HepG2 (cell line): ENCODE measurements at regions not wholly inside any gene's neighbourhood (a gene's known extent, or its start where the extent isn't known, plus 50 kb on each side); places are given as distances from the start of the nearest gene placed in this dataset.

Experiments
- ATAC-seq: fragments of 200-7000 bp; cut with Tn5 transposase; 3 replicates; pipeline ENCODE4 v1.9.1; 2020; ENCODE audit warnings: mild to moderate bottlenecking, moderate library complexity
- BruUV-seq: library from RNA; stranded (reverse); fragments of 400-500 nt; replicated peaks from 2 replicates; lab custom pipeline; 2021; lab: Mats Ljungman, UMichigan
- CTCF ChIA-PET: fragments of 300-600 bp; formaldehyde crosslinking; extraction: SDS; loops from one replicate; lab custom pipeline; 2021; ENCODE audit warnings: low total read pairs, inconsistent platforms, low intra/inter-chr PET ratio; lab: Yijun Ruan, JAX
- POLR2A ChIA-PET: fragments of 350-600 bp; sonication (Branson Sonifier 250); formaldehyde crosslinking; loops from one replicate; lab custom pipeline; 2020; ENCODE audit warnings: antibody characterized with exemption, inconsistent platforms; lab: Yijun Ruan, JAX
- DNase-seq: peaks from one replicate; pipeline ENCODE4 v3.0.0-alpha.2; 2015; ENCODE audit warnings: low spot score
- FAIRE-seq: peaks from 3 replicates; lab custom pipeline; 2011; peaks lifted over from hg19 to GRCh38; lab: Jason Lieb, UNC
- H2AFZ ChIP-seq: one replicate; pipeline ENCODE4 v1.6.1; 2011; ENCODE audit warnings: low read length, inconsistent platforms
- H3K27ac ChIP-seq: fragments of 300-600 bp; 3 replicates; pipeline ENCODE4 v1.8.0; 2011; ENCODE audit warnings: mixed run types, mild to moderate bottlenecking, mixed read lengths, low read length, inconsistent platforms; ENCODE audit not compliant: insufficient read depth; ENCODE audit errors: extremely low read length
- H3K27me3 ChIP-seq, 2 experiments: fragments of 200-600 bp in 1 of 2; 2 replicates in 1 of 2; 3 replicates in 1 of 2; pipeline versions ENCODE4 v1.6.0 to v1.8.0; 2011; ENCODE audit warnings: low read length in 2 of 2, mild to moderate bottlenecking in 2 of 2, moderate library complexity in 2 of 2, inconsistent platforms in 1 of 2; ENCODE audit not compliant: insufficient read depth in 2 of 2, control insufficient read depth in 1 of 2
- H3K36me3 ChIP-seq, 2 experiments: fragments of 200-600 bp in 1 of 2; replicated peaks in 1 of 2; 2 replicates in 1 of 2; 3 replicates in 1 of 2; pipeline versions ENCODE4 v1.5.1 to v1.8.0; 2011; ENCODE audit warnings: low read length in 2 of 2, inconsistent platforms in 1 of 2; ENCODE audit not compliant: insufficient read depth in 2 of 2, control insufficient read depth in 1 of 2
- H3K4me1 ChIP-seq: 2 replicates; pipeline ENCODE4 v1.5.1; 2012; ENCODE audit warnings: low read length, inconsistent platforms; ENCODE audit not compliant: insufficient read depth
- H3K4me2 ChIP-seq: 2 replicates; pipeline ENCODE4 v1.6.0; 2011; ENCODE audit warnings: low read depth, low read length, inconsistent platforms
- H3K4me3 ChIP-seq, 3 experiments: fragments of 200-600 bp in 1 of 3; sonication (generic), shearing (Covaris generic) in 1 of 3; replicated peaks in 1 of 3; 2 replicates each; pipeline ENCODE4 v1.5.1; 2011 to 2016; ENCODE audit warnings: low read length in 3 of 3, inconsistent platforms in 2 of 3, low read depth in 2 of 3, mild to moderate bottlenecking in 2 of 3, control low read depth in 1 of 3, mixed read lengths in 1 of 3; ENCODE audit not compliant: insufficient read depth in 1 of 3
- H3K79me2 ChIP-seq: one replicate; pipeline ENCODE4 v1.6.1; 2011; ENCODE audit warnings: low read length, inconsistent platforms; ENCODE audit not compliant: insufficient read depth
- H3K9ac ChIP-seq: 2 replicates; pipeline ENCODE4 v1.6.0; 2011; ENCODE audit warnings: mild to moderate bottlenecking, low read depth, low read length, inconsistent platforms; ENCODE audit not compliant: insufficient read depth
- H3K9me3 ChIP-seq: 2 replicates; pipeline ENCODE4 v1.5.1; 2012; ENCODE audit warnings: mild to moderate bottlenecking, low read length
- H4K20me1 ChIP-seq: 2 replicates; pipeline ENCODE4 v1.6.0; 2011; ENCODE audit warnings: inconsistent platforms, mild to moderate bottlenecking, low read length, moderate library complexity; ENCODE audit not compliant: insufficient read depth
- DR1 ChIP-seq: sonication (generic); formaldehyde crosslinking; IDR thresholded peaks from 2 replicates; pipeline ENCODE4 v1.8.0; 2021; ENCODE audit warnings: mild to moderate bottlenecking, missing genetic modification reagents, inconsistent platforms
- FOXO1 ChIP-seq: sonication (generic); formaldehyde crosslinking; IDR thresholded peaks from 2 replicates; pipeline ENCODE4 v1.4.0; 2020; ENCODE audit warnings: missing genetic modification reagents
- IRX3 ChIP-seq: sonication (generic); formaldehyde crosslinking; IDR thresholded peaks from 2 replicates; pipeline ENCODE4 v1.8.1; 2023; ENCODE audit warnings: mild to moderate bottlenecking, low read depth, missing genetic modification reagents, borderline replicate concordance
- KAT2B ChIP-seq: fragments of 150-350 bp; IDR thresholded peaks from 2 replicates; pipeline ENCODE4 v1.6.1; 2014; ENCODE audit warnings: low read depth, low read length, borderline replicate concordance
- KDM2A ChIP-seq: sonication (generic); formaldehyde crosslinking; IDR thresholded peaks from 2 replicates; pipeline ENCODE4 v1.4.0; 2020; ENCODE audit warnings: low read depth, missing genetic modification reagents, borderline replicate concordance
- RFX5 ChIP-seq: IDR thresholded peaks from 2 replicates; pipeline ENCODE4 v1.6.1; 2011; ENCODE audit warnings: low read depth, low read length, improper control_type of control experiment
- SP1 ChIP-seq, 2 experiments: fragments of 450-650 bp in 1 of 2; sonication (generic) in 1 of 2; formaldehyde crosslinking in 1 of 2; IDR thresholded peaks; 2 replicates each; pipeline versions ENCODE4 v1.4.0 to v1.6.1; 2016 to 2020; ENCODE audit warnings: missing genetic modification reagents in 1 of 2
- SUZ12 ChIP-seq: fragments of 150-350 bp; IDR thresholded peaks from 2 replicates; pipeline ENCODE4 v1.6.1; 2014; ENCODE audit warnings: low read depth, low read length
- TBX3 ChIP-seq: fragments of 450-650 bp; IDR thresholded peaks from 2 replicates; pipeline ENCODE4 v1.6.1; 2017; ENCODE audit warnings: antibody characterized with exemption, mild to moderate bottlenecking, inconsistent platforms, borderline replicate concordance
- ZNF367 ChIP-seq: sonication (generic); formaldehyde crosslinking; IDR thresholded peaks from 2 replicates; pipeline ENCODE4 v1.4.0; 2020; ENCODE audit warnings: missing genetic modification reagents, borderline replicate concordance
- ZNF496 ChIP-seq: sonication (generic); formaldehyde crosslinking; IDR thresholded peaks from 2 replicates; pipeline ENCODE4 v1.8.1; 2023; ENCODE audit warnings: mild to moderate bottlenecking, moderate library complexity, missing genetic modification reagents; ENCODE audit not compliant: insufficient replicate concordance
- ZNF879 ChIP-seq: sonication (generic); formaldehyde crosslinking; IDR thresholded peaks from 2 replicates; pipeline ENCODE4 v1.8.1; 2023; ENCODE audit warnings: missing genetic modification reagents
- WGBS: methylation state at CpG from one replicate; pipeline ENCODE4 v1.1.6; 2017; ENCODE audit warnings: low lambda C conversion rate; 5-methylcytosine and 5-hydroxymethylcytosine counted together
- in situ Hi-C: cut with HindIII; loops from 2 replicates; pipeline ENCODE4 v1.10.0; 2017; ENCODE audit warnings: low pct_unique_long_range_greater_than_20kb; ENCODE audit not compliant: extremely low pct_ligation_motif_present
- intact Hi-C: fragments of 100-400 bp; cut with micrococcal nuclease; formaldehyde crosslinking; loops from one replicate; pipeline ENCODE4 v1.10.0; 2022; ENCODE audit not compliant: unreplicated experiment
- TF ChIP-seq, protein P1 (sequence below): sonication (generic); formaldehyde crosslinking; IDR thresholded peaks from 2 replicates; pipeline ENCODE4 v1.4.0; 2020; ENCODE audit warnings: mild to moderate bottlenecking, missing genetic modification reagents
- TF ChIP-seq, protein P2 (sequence below): sonication (generic); formaldehyde crosslinking; IDR thresholded peaks from 2 replicates; pipeline ENCODE4 v1.4.0; 2020; ENCODE audit warnings: missing genetic modification reagents
- TF ChIP-seq, protein P3 (sequence below): sonication (generic); formaldehyde crosslinking; IDR thresholded peaks from 2 replicates; pipeline ENCODE4 v1.8.0; 2022; ENCODE audit warnings: mild to moderate bottlenecking, missing genetic modification reagents

DNA sequence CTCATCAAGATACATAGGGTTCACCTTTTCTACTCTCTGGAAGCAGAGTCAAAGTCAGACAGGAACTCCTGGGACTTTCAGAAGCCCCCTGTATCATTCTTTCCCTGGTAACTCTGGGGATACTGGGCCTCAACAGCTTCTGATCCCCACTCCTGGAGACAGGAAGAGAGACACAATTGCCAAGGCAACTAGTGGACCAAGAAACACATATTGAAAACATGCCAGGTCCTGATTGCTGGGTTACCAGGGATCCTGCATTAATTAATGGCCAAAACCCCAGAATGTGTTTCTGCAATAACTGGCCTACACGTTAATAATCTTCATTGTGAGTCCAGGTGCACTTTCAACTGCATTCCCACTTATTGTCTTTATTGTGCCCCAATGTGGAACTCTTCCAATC lies 260.8 kb upstream of the POU2AF2 start (continued):
- TF ChIP-seq, protein P1, sequence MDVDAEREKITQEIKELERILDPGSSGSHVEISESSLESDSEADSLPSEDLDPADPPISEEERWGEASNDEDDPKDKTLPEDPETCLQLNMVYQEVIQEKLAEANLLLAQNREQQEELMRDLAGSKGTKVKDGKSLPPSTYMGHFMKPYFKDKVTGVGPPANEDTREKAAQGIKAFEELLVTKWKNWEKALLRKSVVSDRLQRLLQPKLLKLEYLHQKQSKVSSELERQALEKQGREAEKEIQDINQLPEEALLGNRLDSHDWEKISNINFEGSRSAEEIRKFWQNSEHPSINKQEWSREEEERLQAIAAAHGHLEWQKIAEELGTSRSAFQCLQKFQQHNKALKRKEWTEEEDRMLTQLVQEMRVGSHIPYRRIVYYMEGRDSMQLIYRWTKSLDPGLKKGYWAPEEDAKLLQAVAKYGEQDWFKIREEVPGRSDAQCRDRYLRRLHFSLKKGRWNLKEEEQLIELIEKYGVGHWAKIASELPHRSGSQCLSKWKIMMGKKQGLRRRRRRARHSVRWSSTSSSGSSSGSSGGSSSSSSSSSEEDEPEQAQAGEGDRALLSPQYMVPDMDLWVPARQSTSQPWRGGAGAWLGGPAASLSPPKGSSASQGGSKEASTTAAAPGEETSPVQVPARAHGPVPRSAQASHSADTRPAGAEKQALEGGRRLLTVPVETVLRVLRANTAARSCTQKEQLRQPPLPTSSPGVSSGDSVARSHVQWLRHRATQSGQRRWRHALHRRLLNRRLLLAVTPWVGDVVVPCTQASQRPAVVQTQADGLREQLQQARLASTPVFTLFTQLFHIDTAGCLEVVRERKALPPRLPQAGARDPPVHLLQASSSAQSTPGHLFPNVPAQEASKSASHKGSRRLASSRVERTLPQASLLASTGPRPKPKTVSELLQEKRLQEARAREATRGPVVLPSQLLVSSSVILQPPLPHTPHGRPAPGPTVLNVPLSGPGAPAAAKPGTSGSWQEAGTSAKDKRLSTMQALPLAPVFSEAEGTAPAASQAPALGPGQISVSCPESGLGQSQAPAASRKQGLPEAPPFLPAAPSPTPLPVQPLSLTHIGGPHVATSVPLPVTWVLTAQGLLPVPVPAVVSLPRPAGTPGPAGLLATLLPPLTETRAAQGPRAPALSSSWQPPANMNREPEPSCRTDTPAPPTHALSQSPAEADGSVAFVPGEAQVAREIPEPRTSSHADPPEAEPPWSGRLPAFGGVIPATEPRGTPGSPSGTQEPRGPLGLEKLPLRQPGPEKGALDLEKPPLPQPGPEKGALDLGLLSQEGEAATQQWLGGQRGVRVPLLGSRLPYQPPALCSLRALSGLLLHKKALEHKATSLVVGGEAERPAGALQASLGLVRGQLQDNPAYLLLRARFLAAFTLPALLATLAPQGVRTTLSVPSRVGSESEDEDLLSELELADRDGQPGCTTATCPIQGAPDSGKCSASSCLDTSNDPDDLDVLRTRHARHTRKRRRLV (CRISPR knock-in tag) = no peak

DNA sequence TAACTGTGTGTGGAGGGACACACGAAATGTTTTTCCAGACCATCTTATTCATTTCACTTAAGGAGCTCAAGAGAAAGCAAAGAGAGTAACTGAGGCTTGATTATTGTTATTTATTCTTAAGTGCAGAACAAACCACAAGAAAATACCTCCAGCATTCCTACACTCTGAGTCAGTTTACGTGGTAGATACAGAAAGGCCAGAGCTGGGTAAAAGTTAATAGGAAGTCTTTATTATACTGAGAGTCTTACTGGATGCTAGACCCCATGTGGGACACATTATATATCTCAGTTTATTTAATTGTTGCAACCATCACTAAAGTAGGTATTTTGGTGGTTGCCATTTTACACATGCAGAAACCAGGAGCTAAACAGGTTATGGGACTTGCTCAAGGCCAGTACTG lies 261.4 kb upstream of the POU2AF2 start:
- in situ Hi-C loops = no loop called here
- POLR2A ChIA-PET = no interaction called here
- ATAC-seq = no peak
- TF ChIP-seq TBX3 = no peak
- TF ChIP-seq ZNF879 (CRISPR knock-in tag) = no peak
- no peak for TF ChIP-seq KDM2A
- TF ChIP-seq, protein P2, sequence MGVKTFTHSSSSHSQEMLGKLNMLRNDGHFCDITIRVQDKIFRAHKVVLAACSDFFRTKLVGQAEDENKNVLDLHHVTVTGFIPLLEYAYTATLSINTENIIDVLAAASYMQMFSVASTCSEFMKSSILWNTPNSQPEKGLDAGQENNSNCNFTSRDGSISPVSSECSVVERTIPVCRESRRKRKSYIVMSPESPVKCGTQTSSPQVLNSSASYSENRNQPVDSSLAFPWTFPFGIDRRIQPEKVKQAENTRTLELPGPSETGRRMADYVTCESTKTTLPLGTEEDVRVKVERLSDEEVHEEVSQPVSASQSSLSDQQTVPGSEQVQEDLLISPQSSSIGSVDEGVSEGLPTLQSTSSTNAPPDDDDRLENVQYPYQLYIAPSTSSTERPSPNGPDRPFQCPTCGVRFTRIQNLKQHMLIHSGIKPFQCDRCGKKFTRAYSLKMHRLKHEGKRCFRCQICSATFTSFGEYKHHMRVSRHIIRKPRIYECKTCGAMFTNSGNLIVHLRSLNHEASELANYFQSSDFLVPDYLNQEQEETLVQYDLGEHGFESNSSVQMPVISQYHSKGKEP = no peak
- no peak for TF ChIP-seq ZNF367
- no peak for TF ChIP-seq SP1 (IDR thresholded peaks at IDR 0.05)
- no peak for TF ChIP-seq SP1 (CRISPR knock-in tag; IDR thresholded peaks at IDR 0.05)
- no peak for TF ChIP-seq SUZ12
- TF ChIP-seq RFX5 = no peak
- TF ChIP-seq KAT2B = no peak
- TF ChIP-seq IRX3 (CRISPR knock-in tag) = no peak
- TF ChIP-seq ZNF496 = no peak
- no peak for TF ChIP-seq FOXO1 (CRISPR knock-in tag)
- TF ChIP-seq, protein P3, sequence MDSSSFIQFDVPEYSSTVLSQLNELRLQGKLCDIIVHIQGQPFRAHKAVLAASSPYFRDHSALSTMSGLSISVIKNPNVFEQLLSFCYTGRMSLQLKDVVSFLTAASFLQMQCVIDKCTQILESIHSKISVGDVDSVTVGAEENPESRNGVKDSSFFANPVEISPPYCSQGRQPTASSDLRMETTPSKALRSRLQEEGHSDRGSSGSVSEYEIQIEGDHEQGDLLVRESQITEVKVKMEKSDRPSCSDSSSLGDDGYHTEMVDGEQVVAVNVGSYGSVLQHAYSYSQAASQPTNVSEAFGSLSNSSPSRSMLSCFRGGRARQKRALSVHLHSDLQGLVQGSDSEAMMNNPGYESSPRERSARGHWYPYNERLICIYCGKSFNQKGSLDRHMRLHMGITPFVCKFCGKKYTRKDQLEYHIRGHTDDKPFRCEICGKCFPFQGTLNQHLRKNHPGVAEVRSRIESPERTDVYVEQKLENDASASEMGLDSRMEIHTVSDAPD (CRISPR knock-in tag) = no peak
- TF ChIP-seq DR1 (CRISPR knock-in tag) = no peak
- TF ChIP-seq, all 625 proteins: peak for 0
- H3K9me3 ChIP-seq = no peaks in the 10 kb centered on the region
- intact Hi-C loops = no loop called here
- no peaks in the 10 kb centered on the region for H3K79me2 ChIP-seq
- H3K4me1 ChIP-seq = no peaks in the 10 kb centered on the region
- H2AFZ ChIP-seq = no peak overlapping the region
- H3K4me3 ChIP-seq = no peak overlapping the region
- CTCF ChIA-PET = no interaction called here
- DNase-seq = no peak
- H3K27me3 ChIP-seq = no peaks in the 10 kb centered on the region
- no peak overlapping the region for H3K4me2 ChIP-seq
- 1% methylated on average over 2 of the region's 2 CpGs for WGBS
- no peak overlapping the region for H3K27ac ChIP-seq
- BruUV-seq = no TSS peak
- no peak for FAIRE-seq
- no peaks in the 10 kb centered on the region for H3K36me3 ChIP-seq
- H4K20me1 ChIP-seq = no peaks in the 10 kb centered on the region
- no peak overlapping the region for H3K9ac ChIP-seq
